Mesenchymal stem cell (in vitro differentiated cells and primary cell): ENCODE measurements at regions not wholly inside any gene's neighbourhood (a gene's known extent, or its start where the extent isn't known, plus 50 kb on each side); places are given as distances from the start of the nearest gene placed in this dataset.

Source experiments
- DNase-seq: peaks from one replicate; pipeline ENCODE4 v3.0.0-alpha.2; 2013
- H2AFZ ChIP-seq: one replicate; pipeline ENCODE4 v1.6.1; 2013; ENCODE audit warnings: low read depth, mild to moderate bottlenecking, control low read depth, inconsistent platforms, low read length, moderate library complexity
- H2AK5ac ChIP-seq: 2 replicates; pipeline ENCODE4 v1.6.1; 2013; ENCODE audit warnings: low read length, moderate library complexity, mild to moderate bottlenecking, inconsistent platforms; ENCODE audit not compliant: severe bottlenecking
- H2BK120ac ChIP-seq: one replicate; pipeline ENCODE4 v1.6.1; 2013; ENCODE audit warnings: low read depth, mild to moderate bottlenecking, inconsistent platforms, low read length, moderate library complexity
- H2BK12ac ChIP-seq, 2 experiments: one replicate each; pipeline ENCODE4 v1.6.1; 2013; ENCODE audit warnings: inconsistent platforms in 2 of 2, low read length in 2 of 2, mild to moderate bottlenecking in 2 of 2, moderate library complexity in 2 of 2, control low read depth in 1 of 2
- H2BK15ac ChIP-seq: one replicate; pipeline ENCODE4 v1.6.1; 2013; ENCODE audit warnings: mild to moderate bottlenecking, low read depth, inconsistent platforms; ENCODE audit not compliant: poor library complexity, severe bottlenecking
- H2BK5ac ChIP-seq: 2 replicates; pipeline ENCODE4 v1.6.1; 2013; ENCODE audit warnings: low read depth, mild to moderate bottlenecking, low read length, control low read depth, inconsistent platforms; ENCODE audit not compliant: poor library complexity, severe bottlenecking
- H3K14ac ChIP-seq, 2 experiments: one replicate each; pipeline ENCODE4 v1.6.1; 2013; ENCODE audit warnings: inconsistent platforms in 2 of 2, low read length in 2 of 2, control low read depth in 1 of 2, mild to moderate bottlenecking in 1 of 2, moderate library complexity in 1 of 2
- H3K18ac ChIP-seq, 2 experiments: one replicate each; pipeline ENCODE4 v1.6.1; 2013; ENCODE audit warnings: inconsistent platforms in 2 of 2, low read length in 2 of 2, control low read depth in 1 of 2, low read depth in 1 of 2, mild to moderate bottlenecking in 1 of 2
- H3K23ac ChIP-seq, 2 experiments: one replicate each; pipeline ENCODE4 v1.6.1; 2013; ENCODE audit warnings: inconsistent platforms in 2 of 2, low read length in 2 of 2, mild to moderate bottlenecking in 2 of 2, moderate library complexity in 2 of 2, control low read depth in 1 of 2
- H3K27ac ChIP-seq: 2 replicates; pipeline ENCODE4 v1.5.1; 2013; ENCODE audit warnings: mild to moderate bottlenecking, moderate library complexity, low read length, control low read depth, inconsistent platforms; ENCODE audit not compliant: poor library complexity, severe bottlenecking
- H3K27me3 ChIP-seq, 2 experiments: 2 replicates each; pipeline versions ENCODE4 v1.6.1 to v1.7.0; 2013; ENCODE audit warnings: low read length in 2 of 2, mild to moderate bottlenecking in 2 of 2, moderate library complexity in 2 of 2, control low read depth in 1 of 2, inconsistent platforms in 1 of 2; ENCODE audit not compliant: control insufficient read depth in 1 of 2, insufficient read depth in 1 of 2
- H3K36me3 ChIP-seq, 2 experiments: 2 replicates each; pipeline versions ENCODE4 v1.6.1 to v1.7.0; 2013; ENCODE audit warnings: low read length in 2 of 2, control low read depth in 1 of 2, inconsistent platforms in 1 of 2, low read depth in 1 of 2, mild to moderate bottlenecking in 1 of 2; ENCODE audit not compliant: insufficient read depth in 2 of 2, control insufficient read depth in 1 of 2
- H3K4ac ChIP-seq, 2 experiments: one replicate each; pipeline ENCODE4 v1.6.1; 2013; ENCODE audit warnings: inconsistent platforms in 2 of 2, low read length in 2 of 2, mild to moderate bottlenecking in 2 of 2, moderate library complexity in 2 of 2, control low read depth in 1 of 2, low read depth in 1 of 2
- H3K4me1 ChIP-seq: 2 replicates; pipeline ENCODE4 v1.6.1; 2013; ENCODE audit warnings: low read depth, low read length, control low read depth; ENCODE audit not compliant: control insufficient read depth, insufficient read depth
- H3K4me2 ChIP-seq: 2 replicates; pipeline ENCODE4 v1.6.1; 2013; ENCODE audit warnings: low read length, mild to moderate bottlenecking, inconsistent platforms; ENCODE audit not compliant: poor library complexity, severe bottlenecking
- H3K4me3 ChIP-seq, 2 experiments: 2 replicates each; pipeline versions ENCODE4 v1.5.1 to v1.7.0; 2013; ENCODE audit warnings: low read length in 2 of 2, mild to moderate bottlenecking in 2 of 2, control low read depth in 1 of 2, low read depth in 1 of 2; ENCODE audit not compliant: insufficient read depth in 1 of 2
- H3K79me1 ChIP-seq: replicated peaks from 2 replicates; pipeline ENCODE4 v1.6.1; 2013; ENCODE audit warnings: mild to moderate bottlenecking, control low read depth, low read length, inconsistent platforms; ENCODE audit not compliant: poor library complexity, severe bottlenecking
- H3K9ac ChIP-seq: 2 replicates; pipeline ENCODE4 v1.7.0; 2013; ENCODE audit warnings: mild to moderate bottlenecking, low read length, moderate library complexity
- H3K9me3 ChIP-seq: 2 replicates; pipeline ENCODE4 v1.7.0; 2013; ENCODE audit warnings: mild to moderate bottlenecking, low read length; ENCODE audit not compliant: control insufficient read depth
- H4K8ac ChIP-seq: one replicate; pipeline ENCODE4 v1.6.1; 2013; ENCODE audit warnings: inconsistent platforms, mild to moderate bottlenecking, low read length, moderate library complexity
- H4K91ac ChIP-seq: one replicate; pipeline ENCODE4 v1.6.1; 2013; ENCODE audit warnings: mild to moderate bottlenecking, low read length, inconsistent platforms
- WGBS: methylation state at CpG from one replicate; pipeline ENCODE4 v1.1.7; 2013; ENCODE audit warnings: mixed read lengths; 5-methylcytosine and 5-hydroxymethylcytosine counted together

DNA sequence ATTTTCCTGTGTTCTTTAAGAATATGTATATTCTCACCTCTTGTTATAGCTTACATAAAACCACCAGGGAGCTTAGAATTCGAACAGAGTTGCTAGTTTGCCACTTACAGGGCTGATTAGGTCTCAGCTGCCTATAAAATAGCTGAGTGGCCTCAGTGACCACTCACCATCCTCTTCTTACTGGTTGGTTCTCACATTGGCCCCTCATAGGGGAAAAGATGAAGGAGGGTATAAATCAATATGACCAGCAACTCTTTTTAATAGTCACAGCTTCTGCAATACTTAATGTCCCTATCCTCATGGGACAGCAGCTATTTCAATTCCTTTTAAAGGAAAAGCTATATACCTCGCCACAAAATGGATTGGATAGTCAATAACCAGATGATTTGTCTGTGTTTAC, 199.4 kb upstream of the CDH20 start:
- Histone ChIP-seq H3K4me2 (no peak overlapping the region), H2BK120ac (no peak overlapping the region), H3K4me3 (no peak overlapping the region), H3K4ac (no peak overlapping the region), H3K18ac (no peak overlapping the region), H2BK15ac (no peak overlapping the region), H3K9me3 (no peaks in the 10 kb centered on the region), H4K8ac (no peak overlapping the region), H3K27ac (no peak overlapping the region), H3K9ac (no peak overlapping the region), H2BK12ac (no peak overlapping the region), H3K79me1 (no peaks in the 10 kb centered on the region), H2AK5ac (no peak overlapping the region), H3K23ac (no peak overlapping the region), H3K14ac (no peak overlapping the region), H3K36me3 (no peaks in the 10 kb centered on the region), H4K91ac (no peak overlapping the region), H2AFZ (no peak overlapping the region), H2BK5ac (no peak overlapping the region), H3K27me3 (no peaks in the 10 kb centered on the region), H3K4me1 (no peaks in the 10 kb centered on the region)
- 42% methylated on average over 1 of the region's 2 CpGs for WGBS
- no peak for DNase-seq

DNA sequence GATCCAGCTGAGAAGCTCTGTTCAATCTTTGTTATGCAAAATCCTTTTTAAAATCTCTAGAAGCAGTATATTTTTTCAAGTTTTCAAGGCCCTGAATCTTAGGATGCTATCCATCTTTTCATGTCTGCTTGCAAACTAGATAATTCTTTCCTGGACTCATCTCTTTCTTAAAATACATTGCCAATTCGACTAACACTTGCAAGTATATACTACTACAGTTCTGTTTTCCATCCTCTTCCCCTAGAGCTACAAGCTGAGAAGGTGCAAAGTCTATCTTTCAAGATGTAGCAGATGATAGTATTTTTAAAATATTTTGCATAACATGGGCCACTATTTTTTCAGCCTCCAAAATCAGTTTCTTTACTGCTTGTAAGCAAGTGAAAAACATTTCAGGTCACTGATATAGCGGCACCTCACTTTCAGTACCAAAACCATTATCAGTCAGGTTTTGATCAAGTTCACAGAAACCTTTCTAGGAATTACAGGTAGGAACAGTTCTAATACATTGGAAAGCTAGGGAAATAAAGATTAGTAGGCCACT, 196.4 kb upstream of the CDH20 start:
- no peak for DNase-seq
- H3K4me1 ChIP-seq = no peaks in the 10 kb centered on the region
- H3K23ac ChIP-seq = no peak overlapping the region
- H3K14ac ChIP-seq = no peak overlapping the region
- no peak overlapping the region for H3K18ac ChIP-seq
- no peak overlapping the region for H2BK5ac ChIP-seq
- no peak overlapping the region for H2AK5ac ChIP-seq
- no peaks in the 10 kb centered on the region for H3K36me3 ChIP-seq
- peaks cover 3% of the 10 kb centered on the region for H3K9me3 ChIP-seq
- no peak overlapping the region for H4K91ac ChIP-seq
- H3K4ac ChIP-seq = no peak overlapping the region
- no peak overlapping the region for H3K4me3 ChIP-seq
- no peak overlapping the region for H3K27ac ChIP-seq
- H3K79me1 ChIP-seq = no peaks in the 10 kb centered on the region
- H2BK15ac ChIP-seq = no peak overlapping the region
- no peak overlapping the region for H3K4me2 ChIP-seq
- H2BK12ac ChIP-seq = no peak overlapping the region
- no peak overlapping the region for H2BK120ac ChIP-seq
- no peaks in the 10 kb centered on the region for H3K27me3 ChIP-seq
- WGBS = 100% methylated on average over 1 of the region's 2 CpGs
- H2AFZ ChIP-seq = no peak overlapping the region
- no peak overlapping the region for H3K9ac ChIP-seq
- H4K8ac ChIP-seq = no peak overlapping the region

DNA sequence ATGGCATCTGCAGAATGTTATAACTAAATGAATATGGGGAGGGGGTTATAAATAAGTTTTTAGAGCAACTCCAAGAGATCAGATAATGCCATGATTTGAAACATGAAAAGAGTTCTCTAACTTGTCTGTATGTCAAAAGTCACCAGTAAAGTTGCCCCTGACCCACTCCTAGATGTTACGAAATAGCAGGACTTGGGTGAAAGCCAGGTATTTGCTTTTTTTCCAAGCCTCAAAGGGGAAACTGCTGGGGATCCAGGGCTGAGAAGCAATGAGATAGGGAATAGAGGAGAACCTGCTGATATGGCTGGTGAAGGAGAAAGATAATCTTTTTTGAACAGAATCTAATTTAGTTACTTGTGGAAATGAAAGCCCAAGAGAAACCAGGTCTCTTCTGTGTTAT, 191.5 kb upstream of the CDH20 start:
- H3K79me1 ChIP-seq = no peaks in the 10 kb centered on the region
- no peak for DNase-seq
- H3K9me3 ChIP-seq = peaks cover 11% of the 10 kb centered on the region
- H2AK5ac ChIP-seq = no peak overlapping the region
- no peak overlapping the region for H3K23ac ChIP-seq
- H3K9ac ChIP-seq = no peak overlapping the region
- no peaks in the 10 kb centered on the region for H3K4me1 ChIP-seq
- WGBS = 91% methylated on average over 1 of the region's 1 CpG
- no peak overlapping the region for H3K4me3 ChIP-seq
- H4K8ac ChIP-seq = no peak overlapping the region
- H3K27me3 ChIP-seq = no peaks in the 10 kb centered on the region
- no peak overlapping the region for H2AFZ ChIP-seq
- no peak overlapping the region for H3K4ac ChIP-seq
- H3K36me3 ChIP-seq = no peaks in the 10 kb centered on the region
- no peak overlapping the region for H3K4me2 ChIP-seq
- no peak overlapping the region for H2BK5ac ChIP-seq
- H4K91ac ChIP-seq = no peak overlapping the region
- no peak overlapping the region for H2BK12ac ChIP-seq
- H3K14ac ChIP-seq = no peak overlapping the region
- H2BK15ac ChIP-seq = no peak overlapping the region
- no peak overlapping the region for H2BK120ac ChIP-seq
- no peak overlapping the region for H3K27ac ChIP-seq
- H3K18ac ChIP-seq = no peak overlapping the region

DNA sequence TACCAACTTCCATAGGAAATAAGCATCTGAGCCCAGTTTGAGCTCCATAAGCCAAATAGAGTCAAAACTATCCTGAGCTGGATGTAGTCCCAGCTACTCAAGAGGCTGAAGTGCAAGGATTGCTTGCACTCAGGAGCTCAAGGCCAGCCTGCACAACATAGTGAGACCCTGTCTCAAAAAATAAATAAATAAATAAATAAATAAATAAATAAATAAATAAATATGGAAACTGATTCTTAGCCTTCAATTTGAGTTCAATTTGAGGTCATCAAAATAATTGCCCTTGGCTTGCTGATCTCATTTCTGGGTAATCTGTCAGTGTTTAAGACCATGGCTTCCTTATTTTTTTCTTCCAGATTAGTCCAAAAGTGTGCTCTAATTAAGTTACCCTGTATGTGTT, 184.9 kb upstream of the CDH20 start:
- no peak overlapping the region for H2BK12ac ChIP-seq
- H3K14ac ChIP-seq = no peak overlapping the region
- H2AK5ac ChIP-seq = no peak overlapping the region
- no peak overlapping the region for H2BK15ac ChIP-seq
- H3K23ac ChIP-seq = no peak overlapping the region
- no peaks in the 10 kb centered on the region for H3K79me1 ChIP-seq
- H4K91ac ChIP-seq = no peak overlapping the region
- peaks cover 29% of the 10 kb centered on the region for H3K9me3 ChIP-seq
- H3K27ac ChIP-seq = no peak overlapping the region
- H3K18ac ChIP-seq = no peak overlapping the region
- no peaks in the 10 kb centered on the region for H3K36me3 ChIP-seq
- no peak for DNase-seq
- no peak overlapping the region for H3K4ac ChIP-seq
- H2BK5ac ChIP-seq = no peak overlapping the region
- no peak overlapping the region for H3K4me2 ChIP-seq
- H3K4me1 ChIP-seq = no peaks in the 10 kb centered on the region
- no peak overlapping the region for H4K8ac ChIP-seq
- H3K4me3 ChIP-seq = no peak overlapping the region
- H2AFZ ChIP-seq = no peak overlapping the region
- no peak overlapping the region for H2BK120ac ChIP-seq
- no peaks in the 10 kb centered on the region for H3K27me3 ChIP-seq
- H3K9ac ChIP-seq = no peak overlapping the region
